CD4-positive, alpha-beta T cell (primary cell): ENCODE measurements at regions not wholly inside any gene's neighbourhood (a gene's known extent, or its start where the extent isn't known, plus 50 kb on each side); places are given as distances from the start of the nearest gene placed in this dataset.

Experiments used
- ATAC-seq: fragments of 200-7000 bp; cut with Tn5 transposase; one replicate; pipeline ENCODE4 v1.10.0; 2022; ENCODE audit warnings: mild to moderate bottlenecking; ENCODE audit not compliant: poor library complexity
- CTCF ChIA-PET: fragments of 350-600 bp; sonication (Branson Sonifier 250); formaldehyde crosslinking; loops from one replicate; lab custom pipeline; 2021; ENCODE audit warnings: antibody characterized with exemption, inconsistent platforms; lab: Charles Lee
- POLR2A ChIA-PET: fragments of 350-600 bp; sonication (Branson Sonifier 250); formaldehyde crosslinking; loops from one replicate; lab custom pipeline; 2021; ENCODE audit warnings: antibody characterized with exemption, inconsistent platforms; lab: Charles Lee
- DNase-seq, 14 experiments: peaks; one replicate each; pipeline ENCODE4 v3.0.0-alpha.2; 2013 to 2020; ENCODE audit warnings: mixed read lengths in 2 of 14
- H3K27ac ChIP-seq, 2 donors: one replicate each; pipeline versions ENCODE4 v1.5.1 to v1.7.0; 2013; ENCODE audit warnings: low read length in 2 of 2, low read depth in 1 of 2, mild to moderate bottlenecking in 1 of 2
- H3K27me3 ChIP-seq, 2 experiments: 1 replicate in 1 of 2; 2 replicates in 1 of 2; pipeline versions ENCODE4 v1.6.1 to v1.7.0; 2013; ENCODE audit warnings: low read length in 2 of 2, control low read depth in 1 of 2, mild to moderate bottlenecking in 1 of 2, moderate library complexity in 1 of 2; ENCODE audit not compliant: insufficient read depth in 2 of 2, control insufficient read depth in 1 of 2
- H3K36me3 ChIP-seq: one replicate; pipeline ENCODE4 v1.6.1; 2013; ENCODE audit warnings: low read length, control low read depth; ENCODE audit not compliant: insufficient read depth
- H3K4me1 ChIP-seq: one replicate; pipeline ENCODE4 v1.6.1; 2013; ENCODE audit warnings: low read length, control low read depth; ENCODE audit not compliant: insufficient read depth
- H3K4me3 ChIP-seq: one replicate; pipeline ENCODE4 v1.5.1; 2013; ENCODE audit warnings: mild to moderate bottlenecking, low read length, moderate library complexity
- H3K9me3 ChIP-seq, 2 experiments: 1 replicate in 1 of 2; 2 replicates in 1 of 2; pipeline versions ENCODE4 v1.6.1 to v1.7.0; 2013; ENCODE audit warnings: low read length in 2 of 2, mild to moderate bottlenecking in 2 of 2, control low read depth in 1 of 2, moderate library complexity in 1 of 2; ENCODE audit not compliant: control insufficient read depth in 1 of 2, insufficient read depth in 1 of 2
- H3K27ac Mint-ChIP-seq: one replicate; pipeline ENCODE4 v1.8.0; 2020; ENCODE audit warnings: mixed read lengths
- H3K27me3 Mint-ChIP-seq: one replicate; pipeline ENCODE4 v1.8.0; 2021; ENCODE audit warnings: mixed read lengths
- H3K36me3 Mint-ChIP-seq: one replicate; pipeline ENCODE4 v1.8.0; 2021; ENCODE audit warnings: low read depth, mixed read lengths
- H3K4me1 Mint-ChIP-seq: one replicate; pipeline ENCODE4 v1.8.0; 2021; ENCODE audit warnings: low read depth, mixed read lengths
- H3K4me3 Mint-ChIP-seq: one replicate; pipeline ENCODE4 v1.8.0; 2020; ENCODE audit warnings: mild to moderate bottlenecking, mixed read lengths
- H3K9me3 Mint-ChIP-seq: one replicate; pipeline ENCODE4 v1.8.0; 2020; ENCODE audit warnings: mixed read lengths
- intact Hi-C, 2 experiments: fragments of 100-400 bp; cut with DNase I in 1 of 2; cut with micrococcal nuclease in 1 of 2; formaldehyde crosslinking; loops; one replicate each; pipeline versions ENCODE4 v1.15.1 to v1.9.0; 2023 to 2025; cut with DNase I, micrococcal nuclease
- TF ChIP-seq, protein P1 (sequence below): fragments of 200-600 bp; IDR thresholded peaks from one replicate; pipeline ENCODE4 v1.8.0; 2022; ENCODE audit warnings: antibody characterized with exemption, mild to moderate bottlenecking

DNA sequence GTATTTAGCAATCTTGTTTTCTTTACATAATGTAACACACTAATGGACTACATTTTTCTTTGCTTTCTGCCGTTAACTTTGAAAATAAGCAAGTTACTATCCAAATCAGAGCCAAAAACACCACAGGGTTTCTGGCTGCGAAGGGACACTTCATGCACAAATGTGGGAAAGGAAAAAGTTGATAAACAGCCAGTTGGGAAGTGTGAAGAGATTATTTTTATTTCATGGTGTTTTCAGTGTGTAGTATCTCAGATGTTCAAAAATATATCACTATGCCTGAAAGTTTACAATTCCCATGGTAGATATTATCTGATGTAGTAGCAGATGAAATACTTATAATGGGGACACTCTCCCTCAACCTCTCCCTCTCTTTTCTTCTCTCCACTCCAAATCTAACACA is 135.3 kb downstream of the CETN3 start:
- POLR2A ChIA-PET, result no interaction called here
- no peak for DNase-seq
- Histone ChIP-seq H3K36me3 (no peaks in the 10 kb centered on the region), H3K27me3 (peaks cover 0 to 8% of the 10 kb centered on the region in 2 experiments), H3K9me3 (no peaks in the 10 kb centered on the region), H3K27ac (no peak overlapping the region), H3K4me1 (no peaks in the 10 kb centered on the region), H3K4me3 (no peak overlapping the region)
- Mint-ChIP-seq H3K4me1 (no peaks in the 10 kb centered on the region), H3K27ac (no peak overlapping the region), H3K36me3 (no peaks in the 10 kb centered on the region), H3K27me3 (peaks cover 11% of the 10 kb centered on the region), H3K4me3 (no peak overlapping the region), H3K9me3 (no peaks in the 10 kb centered on the region)
- ATAC-seq, result no peak
- intact Hi-C loops, result no loop called here
- TF ChIP-seq, protein P1, sequence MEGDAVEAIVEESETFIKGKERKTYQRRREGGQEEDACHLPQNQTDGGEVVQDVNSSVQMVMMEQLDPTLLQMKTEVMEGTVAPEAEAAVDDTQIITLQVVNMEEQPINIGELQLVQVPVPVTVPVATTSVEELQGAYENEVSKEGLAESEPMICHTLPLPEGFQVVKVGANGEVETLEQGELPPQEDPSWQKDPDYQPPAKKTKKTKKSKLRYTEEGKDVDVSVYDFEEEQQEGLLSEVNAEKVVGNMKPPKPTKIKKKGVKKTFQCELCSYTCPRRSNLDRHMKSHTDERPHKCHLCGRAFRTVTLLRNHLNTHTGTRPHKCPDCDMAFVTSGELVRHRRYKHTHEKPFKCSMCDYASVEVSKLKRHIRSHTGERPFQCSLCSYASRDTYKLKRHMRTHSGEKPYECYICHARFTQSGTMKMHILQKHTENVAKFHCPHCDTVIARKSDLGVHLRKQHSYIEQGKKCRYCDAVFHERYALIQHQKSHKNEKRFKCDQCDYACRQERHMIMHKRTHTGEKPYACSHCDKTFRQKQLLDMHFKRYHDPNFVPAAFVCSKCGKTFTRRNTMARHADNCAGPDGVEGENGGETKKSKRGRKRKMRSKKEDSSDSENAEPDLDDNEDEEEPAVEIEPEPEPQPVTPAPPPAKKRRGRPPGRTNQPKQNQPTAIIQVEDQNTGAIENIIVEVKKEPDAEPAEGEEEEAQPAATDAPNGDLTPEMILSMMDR, result no peak
- CTCF ChIA-PET, result no interaction called here

GRCh38 chr5:90267646-90268045 is 141.9 kb downstream of the CETN3 start:
- TF ChIP-seq, protein P1, result no peak
- intact Hi-C loops, result loop anchor here in 1 of 2 experiments (5.0 kb wide), 1 partner anchor 515 kb away; no protein-coding TSS in a partner anchor
- Mint-ChIP-seq H3K4me3 (no peak overlapping the region), H3K4me1 (no peaks in the 10 kb centered on the region), H3K27ac (no peak overlapping the region), H3K27me3 (peaks cover 11% of the 10 kb centered on the region), H3K9me3 (no peaks in the 10 kb centered on the region), H3K36me3 (no peaks in the 10 kb centered on the region)
- no peak for ATAC-seq
- Histone ChIP-seq H3K27me3 (peaks cover 0 to 5% of the 10 kb centered on the region in 2 experiments), H3K4me1 (no peaks in the 10 kb centered on the region), H3K9me3 (no peaks in the 10 kb centered on the region), H3K36me3 (no peaks in the 10 kb centered on the region), H3K4me3 (no peak overlapping the region), H3K27ac (no peak overlapping the region)
- DNase-seq, result no peak
- CTCF ChIA-PET, result no interaction called here
- POLR2A ChIA-PET, result no interaction called here

GRCh38 chr5:90265545-90265857 is 144.1 kb downstream of the CETN3 start:
- H3K4me3 Mint-ChIP-seq, result no peak overlapping the region
- no peaks in the 10 kb centered on the region for H3K27me3 ChIP-seq
- peaks cover 11% of the 10 kb centered on the region for H3K27me3 Mint-ChIP-seq
- intact Hi-C loops, result loop anchor here (1.0 to 5.0 kb wide), 3 partner anchors 517 to 1537 kb away; no protein-coding TSS in a partner anchor
- H3K9me3 ChIP-seq, result no peaks in the 10 kb centered on the region
- H3K36me3 Mint-ChIP-seq, result no peaks in the 10 kb centered on the region
- TF ChIP-seq, protein P1, result peak; percentile 35
- H3K9me3 Mint-ChIP-seq, result no peaks in the 10 kb centered on the region
- no peak for DNase-seq
- CTCF ChIA-PET, result interaction anchor here (0.8 to 1.2 kb wide), 4 partner anchors 9 to 1538 kb away, joined by 3 to 5 read pairs (median 3); no protein-coding TSS in a partner anchor
- no peaks in the 10 kb centered on the region for H3K36me3 ChIP-seq
- H3K27ac ChIP-seq, result no peak overlapping the region
- POLR2A ChIA-PET, result no interaction called here
- no peaks in the 10 kb centered on the region for H3K4me1 ChIP-seq
- H3K4me1 Mint-ChIP-seq, result no peaks in the 10 kb centered on the region
- H3K4me3 ChIP-seq, result no peak overlapping the region
- no peak for ATAC-seq
- no peak overlapping the region for H3K27ac Mint-ChIP-seq
